DND-41 (cell line): ENCODE measurements at regions not wholly inside any gene's neighbourhood (a gene's known extent, or its start where the extent isn't known, plus 50 kb on each side); places are given as distances from the start of the nearest gene placed in this dataset.

ENCODE experiments used
- EZH2 ChIP-seq: IDR thresholded peaks from 3 replicates; pipeline ENCODE4 v1.6.1; 2012; ENCODE audit warnings: borderline replicate concordance, low read depth, mild to moderate bottlenecking, moderate library complexity, low read length, inconsistent platforms; ENCODE audit not compliant: severe bottlenecking
- TF ChIP-seq, protein P1 (sequence below): IDR thresholded peaks from 2 replicates; pipeline ENCODE4 v1.5.1; 2012; ENCODE audit warnings: borderline replicate concordance, low read length, moderate library complexity, mild to moderate bottlenecking; ENCODE audit not compliant: poor library complexity, severe bottlenecking; ENCODE audit errors: extremely low read depth

DNA sequence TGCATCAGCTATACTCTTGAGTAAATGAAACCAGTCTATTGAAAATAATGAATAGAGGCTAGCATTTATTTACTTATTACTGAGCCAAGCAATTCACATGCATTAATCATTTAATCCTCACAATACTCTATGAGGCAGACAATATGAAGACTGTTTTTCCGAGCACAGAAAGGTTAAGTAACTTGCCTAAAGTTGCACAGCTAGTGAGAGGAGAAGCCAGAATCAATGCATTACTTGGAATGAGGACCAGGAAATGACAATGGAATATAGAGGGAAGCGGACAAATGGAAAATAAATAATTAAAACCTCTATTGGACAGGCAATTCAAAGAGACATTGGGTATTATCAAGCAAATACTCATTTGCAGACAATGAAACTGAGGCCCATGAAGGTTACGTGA is 207.6 kb upstream of the PRKCQ start:
- TF ChIP-seq, protein P1, sequence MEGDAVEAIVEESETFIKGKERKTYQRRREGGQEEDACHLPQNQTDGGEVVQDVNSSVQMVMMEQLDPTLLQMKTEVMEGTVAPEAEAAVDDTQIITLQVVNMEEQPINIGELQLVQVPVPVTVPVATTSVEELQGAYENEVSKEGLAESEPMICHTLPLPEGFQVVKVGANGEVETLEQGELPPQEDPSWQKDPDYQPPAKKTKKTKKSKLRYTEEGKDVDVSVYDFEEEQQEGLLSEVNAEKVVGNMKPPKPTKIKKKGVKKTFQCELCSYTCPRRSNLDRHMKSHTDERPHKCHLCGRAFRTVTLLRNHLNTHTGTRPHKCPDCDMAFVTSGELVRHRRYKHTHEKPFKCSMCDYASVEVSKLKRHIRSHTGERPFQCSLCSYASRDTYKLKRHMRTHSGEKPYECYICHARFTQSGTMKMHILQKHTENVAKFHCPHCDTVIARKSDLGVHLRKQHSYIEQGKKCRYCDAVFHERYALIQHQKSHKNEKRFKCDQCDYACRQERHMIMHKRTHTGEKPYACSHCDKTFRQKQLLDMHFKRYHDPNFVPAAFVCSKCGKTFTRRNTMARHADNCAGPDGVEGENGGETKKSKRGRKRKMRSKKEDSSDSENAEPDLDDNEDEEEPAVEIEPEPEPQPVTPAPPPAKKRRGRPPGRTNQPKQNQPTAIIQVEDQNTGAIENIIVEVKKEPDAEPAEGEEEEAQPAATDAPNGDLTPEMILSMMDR, result no peak
- TF ChIP-seq EZH2, result no peak
